Left ventricle myocardium inferior (tissue), 1 donor: ENCODE measurements at regions not wholly inside any gene's neighbourhood (a gene's known extent, or its start where the extent isn't known, plus 50 kb on each side); places are given as distances from the start of the nearest gene placed in this dataset.

ENCODE experiments used
- DNase-seq: peaks from one replicate; pipeline ENCODE4 v3.0.0-alpha.2; 2020
- H3K27ac ChIP-seq: fragments of 200-600 bp; replicated peaks from 2 replicates; pipeline ENCODE4 v1.8.0; 2021
- H3K27me3 ChIP-seq: fragments of 200-600 bp; 2 replicates; pipeline ENCODE4 v1.8.0; 2021; ENCODE audit warnings: low read depth
- H3K36me3 ChIP-seq: fragments of 200-600 bp; 2 replicates; pipeline ENCODE4 v1.8.0; 2021
- H3K4me1 ChIP-seq: fragments of 200-600 bp; 2 replicates; pipeline ENCODE4 v1.8.0; 2021
- H3K4me3 ChIP-seq: fragments of 200-600 bp; 2 replicates; pipeline ENCODE4 v1.8.0; 2021; ENCODE audit warnings: mild to moderate bottlenecking, moderate library complexity
- H3K9me3 ChIP-seq: fragments of 200-600 bp; replicated peaks from 2 replicates; pipeline ENCODE4 v1.8.0; 2021
- CTCF ChIP-seq: fragments of 200-600 bp; IDR thresholded peaks from 2 replicates; pipeline ENCODE4 v1.8.0; 2021; ENCODE audit warnings: antibody characterized with exemption, mild to moderate bottlenecking, borderline replicate concordance
- intact Hi-C: fragments of 100-400 bp; cut with micrococcal nuclease; formaldehyde crosslinking; loops from one replicate; pipeline ENCODE4 v1.11.0; 2022
- donor health status: DM: no; HTN: yes; CAD: no; lungs with severe emphysema.

GRCh38 chr7:54166419-54166818 is 375.8 kb upstream of the VSTM2A start:
- TF ChIP-seq CTCF, result no peak

GRCh38 chr7:54179321-54180029 is 362.7 kb upstream of the VSTM2A start:
- H3K27me3 ChIP-seq, result no peaks in the 10 kb centered on the region
- no peaks in the 10 kb centered on the region for H3K36me3 ChIP-seq
- H3K4me1 ChIP-seq, result no peaks in the 10 kb centered on the region
- no peak for TF ChIP-seq CTCF
- no peak for DNase-seq
- intact Hi-C loops, result no loop called here
- no peak overlapping the region for H3K27ac ChIP-seq
- H3K9me3 ChIP-seq, result no peaks in the 10 kb centered on the region
- no peak overlapping the region for H3K4me3 ChIP-seq

More at GRCh38 chr7:54166419-54166818, 375.8 kb upstream of the VSTM2A start:
- no peak for DNase-seq
- intact Hi-C loops, result no loop called here
- no peak overlapping the region for H3K4me3 ChIP-seq
- no peaks in the 10 kb centered on the region for H3K27me3 ChIP-seq
- H3K9me3 ChIP-seq, result no peaks in the 10 kb centered on the region
- no peaks in the 10 kb centered on the region for H3K4me1 ChIP-seq
- no peaks in the 10 kb centered on the region for H3K36me3 ChIP-seq
- no peak overlapping the region for H3K27ac ChIP-seq

GRCh38 chr7:54180796-54181195 is 361.4 kb upstream of the VSTM2A start:
- Histone ChIP-seq H3K4me1 (no peaks in the 10 kb centered on the region), H3K36me3 (no peaks in the 10 kb centered on the region), H3K9me3 (no peaks in the 10 kb centered on the region), H3K27ac (no peak overlapping the region), H3K4me3 (no peak overlapping the region), H3K27me3 (no peaks in the 10 kb centered on the region)
- intact Hi-C loops, result no loop called here
- no peak for TF ChIP-seq CTCF
- no peak for DNase-seq

GRCh38 chr7:54183055-54183454 is 359.1 kb upstream of the VSTM2A start:
- DNase-seq, result no peak
- intact Hi-C loops, result no loop called here

GRCh38 chr7:54186336-54186735 is 355.8 kb upstream of the VSTM2A start:
- H3K27ac ChIP-seq, result no peak overlapping the region
- peaks cover 2% of the 10 kb centered on the region for H3K9me3 ChIP-seq
- DNase-seq, result no peak
- H3K4me3 ChIP-seq, result no peak overlapping the region
- H3K36me3 ChIP-seq, result no peaks in the 10 kb centered on the region
- no peaks in the 10 kb centered on the region for H3K27me3 ChIP-seq
- TF ChIP-seq CTCF, result no peak
- no peaks in the 10 kb centered on the region for H3K4me1 ChIP-seq
- intact Hi-C loops, result no loop called here

More at GRCh38 chr7:54183055-54183454, 359.1 kb upstream of the VSTM2A start:
- Histone ChIP-seq H3K9me3 (no peaks in the 10 kb centered on the region), H3K27me3 (no peaks in the 10 kb centered on the region), H3K36me3 (no peaks in the 10 kb centered on the region), H3K27ac (no peak overlapping the region), H3K4me1 (no peaks in the 10 kb centered on the region), H3K4me3 (no peak overlapping the region)
- TF ChIP-seq CTCF, result no peak
